ENCODE measurements at regions not wholly inside any gene's neighbourhood (a gene's known extent, or its start where the extent isn't known, plus 50 kb on each side); places are given as distances from the start of the nearest gene placed in this dataset.

DNA sequence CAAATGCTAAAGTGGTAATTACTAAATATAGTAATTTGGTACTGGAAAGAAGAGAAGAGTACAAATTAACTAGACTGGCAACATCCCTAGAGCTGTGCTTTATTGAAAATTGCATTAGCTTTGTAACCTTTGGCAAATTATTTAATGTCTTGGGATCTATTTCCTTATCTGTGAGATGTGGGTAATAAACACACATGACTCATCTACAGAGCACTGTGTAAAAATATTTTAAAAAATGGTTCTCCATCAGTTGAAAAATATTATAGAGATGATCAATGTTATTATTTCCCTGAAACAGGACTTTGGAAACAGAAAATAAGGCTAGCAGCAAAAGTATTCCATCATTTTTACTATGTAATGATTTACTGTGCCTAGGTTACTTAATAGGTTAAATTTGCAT is 1698.8 kb upstream of the CDH9 start:
- POLR2A ChIA-PET: no interaction called here
- no peak for DNase-seq
- H3K27me3 Mint-ChIP-seq: no peaks in the 10 kb centered on the region
- CTCF ChIA-PET: no interaction called here
- no peaks in the 10 kb centered on the region for H3K4me1 Mint-ChIP-seq (ENCODE audit: low read depth)
- no peaks in the 10 kb centered on the region for H3K36me3 Mint-ChIP-seq
- H3K27ac Mint-ChIP-seq: no peak overlapping the region
- peaks cover 12% of the 10 kb centered on the region for H3K9me3 Mint-ChIP-seq
- no peak overlapping the region for H3K4me3 Mint-ChIP-seq
- intact Hi-C loops (cut with micrococcal nuclease): no loop called here

DNA sequence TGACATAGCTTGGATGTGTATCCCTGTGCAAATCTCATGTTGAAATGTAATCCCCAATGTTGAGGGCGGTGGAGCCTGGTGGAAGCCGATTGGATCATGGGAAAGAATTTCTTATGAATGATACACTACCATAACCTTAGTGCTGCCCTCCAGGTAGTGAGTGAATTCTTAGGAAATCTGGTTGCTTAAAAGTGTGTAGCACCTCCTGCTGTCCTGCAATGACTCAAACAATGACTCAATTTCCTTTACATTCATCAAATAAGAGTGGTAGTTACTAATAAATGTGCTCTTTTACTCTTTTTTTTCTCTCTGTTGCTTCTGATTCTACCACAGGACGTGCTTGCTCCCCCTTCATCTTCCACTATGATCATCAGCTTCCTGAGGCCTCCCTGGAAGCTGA is 1696.0 kb upstream of the CDH9 start:
- intact Hi-C loops (cut with micrococcal nuclease): no loop called here
- CTCF ChIA-PET: no interaction called here
- Mint-ChIP-seq H3K9me3 (peaks cover 18% of the 10 kb centered on the region), H3K27ac (no peak overlapping the region), H3K4me3 (no peak overlapping the region), H3K4me1 (ENCODE audit: low read depth) (no peaks in the 10 kb centered on the region), H3K27me3 (no peaks in the 10 kb centered on the region), H3K36me3 (no peaks in the 10 kb centered on the region)
- POLR2A ChIA-PET: no interaction called here
- DNase-seq: no peak

DNA sequence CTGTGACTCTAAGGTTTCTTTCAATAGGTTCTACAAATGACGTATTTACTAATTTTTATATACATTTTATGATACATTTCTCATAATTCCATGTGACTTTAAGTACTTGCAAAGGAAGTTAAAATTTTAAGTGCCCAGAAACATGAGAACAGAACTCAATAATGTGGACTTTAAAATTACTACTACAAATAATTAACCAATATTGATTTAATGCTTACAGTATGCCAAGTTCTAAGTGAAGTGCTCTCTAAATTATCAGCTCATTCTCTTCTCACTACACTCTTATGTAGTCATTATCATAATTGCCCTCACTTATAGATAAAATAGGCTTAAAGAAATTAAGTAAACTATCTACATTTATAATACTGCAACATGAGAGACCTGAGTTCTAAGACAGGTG is 1690.7 kb upstream of the CDH9 start:
- Mint-ChIP-seq H3K27me3 (no peaks in the 10 kb centered on the region), H3K27ac (no peak overlapping the region), H3K36me3 (no peaks in the 10 kb centered on the region), H3K4me3 (no peak overlapping the region), H3K4me1 (ENCODE audit: low read depth) (no peaks in the 10 kb centered on the region), H3K9me3 (peaks cover 17% of the 10 kb centered on the region)
- ChIA-PET CTCF (no interaction called here), POLR2A (no interaction called here)
- no peak for DNase-seq
- intact Hi-C loops (cut with micrococcal nuclease): no loop called here

DNA sequence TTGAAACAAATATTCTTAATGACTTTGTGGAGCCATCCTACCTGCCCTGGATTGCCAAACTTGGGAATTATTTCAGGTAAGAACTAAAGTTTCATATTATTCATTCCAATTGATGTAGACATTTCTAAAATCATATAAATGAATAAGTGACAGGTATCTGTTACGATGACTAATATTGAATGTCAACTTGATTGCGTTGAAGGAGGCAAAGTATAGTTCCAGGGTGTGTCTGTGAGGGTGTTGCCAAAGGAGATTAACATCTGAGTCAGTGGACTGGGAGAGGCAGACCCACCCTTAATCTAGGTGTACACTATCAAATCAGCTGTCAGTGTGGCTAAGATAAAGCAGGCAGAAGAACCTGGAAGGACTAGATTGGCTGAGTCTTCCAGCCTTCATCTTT is 1688.4 kb upstream of the CDH9 start:
- intact Hi-C loops (cut with micrococcal nuclease): no loop called here
- DNase-seq: no peak
- Mint-ChIP-seq H3K4me3 (no peak overlapping the region), H3K4me1 (ENCODE audit: low read depth) (no peaks in the 10 kb centered on the region), H3K27ac (no peak overlapping the region), H3K9me3 (peaks cover 21% of the 10 kb centered on the region), H3K36me3 (no peaks in the 10 kb centered on the region), H3K27me3 (no peaks in the 10 kb centered on the region)
- ChIA-PET POLR2A (no interaction called here), CTCF (no interaction called here)

DNA sequence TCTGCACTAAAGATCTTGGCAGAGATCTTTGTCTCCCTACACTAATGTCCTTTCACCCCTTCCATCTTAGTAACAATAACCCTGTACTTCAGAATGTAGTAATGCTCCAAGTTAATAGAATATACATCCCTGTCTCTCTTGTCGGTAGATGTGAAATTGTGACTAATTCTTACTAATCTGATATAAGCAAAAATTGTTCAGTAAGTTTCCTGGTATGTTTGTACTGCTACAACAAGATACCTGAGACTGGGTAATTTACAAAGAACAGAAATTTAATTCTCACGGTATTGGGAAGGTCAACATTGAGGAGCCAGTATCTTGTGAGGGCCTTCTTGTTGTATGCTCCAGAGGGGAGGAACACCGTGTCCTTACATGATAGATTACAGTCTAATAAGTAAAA is 1686.6 kb upstream of the CDH9 start:
- ChIA-PET POLR2A (no interaction called here), CTCF (no interaction called here)
- peaks cover 17% of the 10 kb centered on the region for H3K9me3 Mint-ChIP-seq
- no peaks in the 10 kb centered on the region for H3K4me1 Mint-ChIP-seq (ENCODE audit: low read depth)
- no peaks in the 10 kb centered on the region for H3K27me3 Mint-ChIP-seq
- no peak overlapping the region for H3K27ac Mint-ChIP-seq
- H3K4me3 Mint-ChIP-seq: no peak overlapping the region
- DNase-seq: no peak
- H3K36me3 Mint-ChIP-seq: no peaks in the 10 kb centered on the region
- intact Hi-C loops (cut with micrococcal nuclease): no loop called here

DNA sequence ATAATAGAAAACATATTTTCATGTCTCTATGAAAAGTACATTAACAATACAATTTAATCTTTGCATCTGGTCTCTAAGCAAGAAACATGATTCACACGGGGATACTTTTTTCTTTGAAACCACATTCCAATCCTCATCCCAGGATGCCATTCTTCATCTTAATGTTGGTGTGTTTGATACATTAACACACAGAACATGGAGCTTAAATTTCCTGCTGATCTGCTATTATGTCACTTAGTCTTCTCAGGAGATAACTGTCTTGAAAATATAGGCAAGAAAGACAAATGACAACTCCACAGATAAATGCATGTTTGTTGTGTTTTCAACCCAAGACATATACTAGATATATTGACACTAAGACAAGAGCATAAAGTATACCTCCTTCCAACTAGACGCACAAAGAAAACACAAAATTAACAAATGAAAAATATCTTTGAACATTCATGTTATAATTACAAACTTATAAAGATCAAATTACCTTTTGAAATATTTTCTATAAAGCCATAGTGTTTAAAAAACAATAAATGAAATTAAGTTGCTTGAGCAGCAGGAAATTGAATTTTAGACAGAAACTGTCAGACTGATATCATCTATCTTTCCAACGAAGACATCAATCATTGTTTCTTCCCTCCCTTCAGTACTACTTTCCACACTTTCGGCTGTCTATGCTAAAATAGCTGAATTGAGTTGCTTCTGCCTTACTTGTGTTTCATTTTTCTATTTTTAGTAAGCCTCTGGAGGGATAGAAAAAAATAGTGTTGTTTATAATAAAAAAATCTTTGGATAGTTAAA is 1676.7 kb upstream of the CDH9 start:
- DNase-seq: no peak
- H3K27ac Mint-ChIP-seq: no peak overlapping the region
- no peaks in the 10 kb centered on the region for H3K27me3 Mint-ChIP-seq
- no peaks in the 10 kb centered on the region for H3K36me3 Mint-ChIP-seq
- intact Hi-C loops (cut with micrococcal nuclease): no loop called here
- H3K9me3 Mint-ChIP-seq: peaks cover 4% of the 10 kb centered on the region
- CTCF ChIA-PET: no interaction called here
- no peak overlapping the region for H3K4me3 Mint-ChIP-seq
- H3K4me1 Mint-ChIP-seq (ENCODE audit: low read depth): no peaks in the 10 kb centered on the region
- POLR2A ChIA-PET: no interaction called here

DNA sequence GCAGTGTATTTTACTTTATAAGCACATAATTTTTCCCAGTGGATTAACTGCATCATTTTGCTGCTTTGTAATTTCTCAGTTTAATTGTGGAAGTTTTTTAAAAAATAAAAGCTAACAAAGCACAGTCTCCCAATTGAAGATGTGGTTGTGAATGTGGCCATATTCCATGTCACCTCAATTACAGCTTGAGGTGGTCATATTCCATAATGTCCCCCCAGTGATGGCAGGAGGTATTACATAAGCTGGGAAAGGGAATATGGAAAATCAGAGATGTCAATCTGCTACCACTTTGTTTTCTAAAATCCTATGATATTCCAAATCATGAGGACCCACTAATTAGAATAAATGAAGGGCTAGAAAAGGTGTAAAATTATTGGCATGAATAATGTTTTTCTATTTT is 1672.0 kb upstream of the CDH9 start:
- no peaks in the 10 kb centered on the region for H3K36me3 Mint-ChIP-seq
- DNase-seq: no peak
- no peak overlapping the region for H3K27ac Mint-ChIP-seq
- H3K4me3 Mint-ChIP-seq: no peak overlapping the region
- peaks cover 12% of the 10 kb centered on the region for H3K9me3 Mint-ChIP-seq
- intact Hi-C loops (cut with micrococcal nuclease): no loop called here
- no peaks in the 10 kb centered on the region for H3K27me3 Mint-ChIP-seq
- ChIA-PET CTCF (no interaction called here), POLR2A (no interaction called here)
- H3K4me1 Mint-ChIP-seq (ENCODE audit: low read depth): no peaks in the 10 kb centered on the region

DNA sequence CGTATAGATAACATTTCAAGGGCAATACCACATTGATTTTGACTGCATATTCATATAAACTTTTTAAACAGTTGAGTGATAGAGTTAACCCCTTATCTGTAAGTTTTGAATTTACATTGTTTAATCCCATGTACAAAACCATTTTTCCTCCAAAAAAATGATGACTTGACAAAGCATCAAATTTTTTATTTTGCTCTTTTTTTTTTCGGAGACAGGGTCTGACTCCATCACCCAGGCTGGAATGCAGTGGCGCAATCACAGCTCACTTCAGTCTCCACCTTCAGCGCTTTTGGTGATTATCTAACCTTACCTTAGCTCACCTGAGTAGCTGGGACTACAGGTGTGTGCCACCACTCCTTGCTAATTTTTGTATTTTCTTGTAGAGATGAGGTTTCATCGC is 1670.1 kb upstream of the CDH9 start:
- Mint-ChIP-seq H3K4me1 (ENCODE audit: low read depth) (no peaks in the 10 kb centered on the region), H3K4me3 (no peak overlapping the region), H3K9me3 (peaks cover 14% of the 10 kb centered on the region), H3K27me3 (no peaks in the 10 kb centered on the region), H3K36me3 (no peaks in the 10 kb centered on the region), H3K27ac (no peak overlapping the region)
- POLR2A ChIA-PET: no interaction called here
- CTCF ChIA-PET: no interaction called here
- intact Hi-C loops (cut with micrococcal nuclease): no loop called here
- no peak for DNase-seq

DNA sequence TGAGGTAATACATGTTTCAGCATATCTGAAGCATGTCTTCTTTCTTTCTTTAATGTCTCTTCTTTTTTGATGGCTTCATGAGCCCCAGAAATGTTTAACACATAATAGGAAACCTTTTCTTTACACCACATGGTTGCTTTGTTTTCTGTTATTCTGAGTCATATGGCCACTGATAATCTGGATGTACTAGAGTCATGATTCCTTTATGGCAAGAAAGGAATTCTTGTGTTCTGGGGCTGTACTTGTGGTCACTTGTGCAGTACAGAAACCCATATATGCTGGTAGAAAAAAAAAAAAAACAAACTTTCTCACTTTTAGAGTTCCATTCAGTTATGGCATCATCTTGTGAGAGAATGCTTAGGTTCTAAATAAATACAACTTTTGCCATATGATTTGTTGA is 1669.3 kb upstream of the CDH9 start:
- no peak for DNase-seq
- POLR2A ChIA-PET: no interaction called here
- Mint-ChIP-seq H3K9me3 (peaks cover 14% of the 10 kb centered on the region), H3K4me3 (no peak overlapping the region), H3K27ac (no peak overlapping the region), H3K36me3 (no peaks in the 10 kb centered on the region), H3K27me3 (no peaks in the 10 kb centered on the region), H3K4me1 (ENCODE audit: low read depth) (no peaks in the 10 kb centered on the region)
- CTCF ChIA-PET: no interaction called here
- intact Hi-C loops (cut with micrococcal nuclease): no loop called here

DNA sequence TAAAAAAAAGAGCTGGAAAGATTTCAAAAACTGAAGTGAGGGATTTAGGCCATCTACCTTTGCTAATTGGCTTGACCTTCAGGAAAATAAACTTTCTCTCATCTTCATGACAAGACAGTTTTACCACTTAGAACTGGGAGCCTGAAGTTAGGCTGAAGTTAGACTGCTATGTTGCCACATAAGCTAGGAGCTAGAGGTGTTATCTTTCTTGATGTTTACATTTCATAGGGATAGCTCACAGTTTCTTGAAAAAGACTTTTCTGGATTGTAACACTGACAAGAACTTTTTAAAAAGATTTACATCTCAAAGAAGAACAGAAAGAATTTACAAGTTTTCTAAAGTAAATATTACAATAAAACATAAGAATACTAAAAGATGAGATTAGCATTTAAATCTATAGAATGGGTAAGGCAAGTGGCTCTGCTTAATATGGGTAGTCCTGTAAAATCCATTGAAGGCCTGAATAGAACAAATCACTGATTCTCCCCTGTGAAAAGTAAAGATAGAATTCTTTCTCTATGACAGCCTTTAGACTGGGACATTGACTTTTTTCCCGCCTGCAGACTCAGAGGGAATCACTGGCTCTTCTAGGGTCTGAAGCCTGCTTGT is 1665.4 kb upstream of the CDH9 start:
- Mint-ChIP-seq H3K27me3 (no peaks in the 10 kb centered on the region), H3K4me1 (ENCODE audit: low read depth) (no peaks in the 10 kb centered on the region), H3K9me3 (peaks cover 27% of the 10 kb centered on the region), H3K27ac (no peak overlapping the region), H3K4me3 (no peak overlapping the region), H3K36me3 (no peaks in the 10 kb centered on the region)
- POLR2A ChIA-PET: no interaction called here
- intact Hi-C loops (cut with micrococcal nuclease): no loop called here
- no peak for DNase-seq
- CTCF ChIA-PET: no interaction called here

DNA sequence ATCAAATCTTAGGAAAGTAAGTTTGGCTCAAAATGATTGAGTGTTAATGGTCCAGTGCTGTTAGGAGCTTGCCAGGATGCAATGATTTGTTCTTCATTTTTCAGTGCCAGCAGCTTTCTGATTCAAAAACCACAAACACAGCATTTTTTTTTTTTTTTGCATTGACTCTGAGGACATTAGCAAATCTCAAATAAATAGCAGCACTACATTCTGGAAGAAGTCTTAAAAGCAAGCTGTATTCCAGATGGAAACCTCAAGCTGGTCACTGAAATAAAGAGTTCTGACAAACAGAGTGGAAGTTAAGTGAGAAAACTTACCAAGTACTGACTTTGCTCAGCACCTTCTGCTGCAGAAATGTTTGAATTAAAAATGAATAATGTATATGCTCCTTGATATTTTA is 1653.1 kb upstream of the CDH9 start:
- H3K27me3 Mint-ChIP-seq: no peaks in the 10 kb centered on the region
- CTCF ChIA-PET: no interaction called here
- no peak overlapping the region for H3K27ac Mint-ChIP-seq

DNA sequence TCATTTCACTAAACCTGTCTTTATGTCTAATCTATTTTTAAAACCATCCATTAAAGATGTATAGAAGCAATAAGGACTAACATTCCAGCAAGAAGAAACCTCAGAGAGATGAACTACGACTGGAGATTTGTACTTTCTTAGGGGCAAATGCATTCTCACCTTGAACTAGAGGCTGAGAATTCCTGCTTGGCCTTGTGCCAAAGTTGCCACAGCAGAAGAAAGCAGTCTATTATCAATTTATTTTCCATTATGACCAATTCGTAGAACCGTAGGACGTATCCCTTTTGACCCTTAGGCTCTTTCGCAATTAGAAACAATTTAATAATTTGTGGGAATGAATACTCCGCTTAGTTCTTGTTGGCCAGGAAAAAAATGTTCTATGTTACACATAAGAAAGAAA is 1647.4 kb upstream of the CDH9 start:
- ChIA-PET POLR2A (no interaction called here), CTCF (no interaction called here)
- intact Hi-C loops (cut with micrococcal nuclease): no loop called here
- Mint-ChIP-seq H3K4me1 (ENCODE audit: low read depth) (no peaks in the 10 kb centered on the region), H3K27ac (no peak overlapping the region), H3K9me3 (peaks cover 8% of the 10 kb centered on the region), H3K4me3 (no peak overlapping the region), H3K27me3 (no peaks in the 10 kb centered on the region), H3K36me3 (no peaks in the 10 kb centered on the region)
- no peak for DNase-seq

More for the DNA sequence above, 1653.1 kb upstream of the CDH9 start:
- Mint-ChIP-seq H3K4me3 (no peak overlapping the region), H3K4me1 (ENCODE audit: low read depth) (no peaks in the 10 kb centered on the region), H3K9me3 (peaks cover 3% of the 10 kb centered on the region), H3K36me3 (no peaks in the 10 kb centered on the region)
- POLR2A ChIA-PET: interaction anchor here (0.6 kb wide), 1 partner anchor 995 kb away, joined by 3 read pairs; no protein-coding TSS in a partner anchor
- intact Hi-C loops (cut with micrococcal nuclease): no loop called here
- no peak for DNase-seq

DNA sequence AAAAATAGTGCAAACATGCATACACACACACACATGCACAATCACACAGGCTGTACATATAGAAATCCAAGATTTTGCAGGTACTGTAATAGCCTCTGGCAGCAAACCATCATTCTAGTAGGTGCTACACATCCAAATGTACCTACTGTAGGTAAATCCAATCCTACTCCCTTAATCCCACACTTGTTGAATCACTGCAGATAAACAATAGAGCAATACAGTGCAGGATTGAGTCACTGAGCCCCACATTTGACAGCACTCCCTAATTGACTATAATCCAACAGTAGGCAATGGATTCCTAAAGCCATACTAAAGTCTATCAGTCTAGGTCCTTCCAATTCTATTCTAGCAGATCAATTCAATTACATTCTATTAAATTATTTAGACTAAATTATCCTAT is 1640.5 kb upstream of the CDH9 start:
- ChIA-PET CTCF (no interaction called here), POLR2A (no interaction called here)
- no peaks in the 10 kb centered on the region for H3K36me3 Mint-ChIP-seq
- H3K27ac Mint-ChIP-seq: no peak overlapping the region
- H3K4me3 Mint-ChIP-seq: no peak overlapping the region
- H3K4me1 Mint-ChIP-seq (ENCODE audit: low read depth): no peaks in the 10 kb centered on the region
- H3K27me3 Mint-ChIP-seq: no peaks in the 10 kb centered on the region
- intact Hi-C loops (cut with micrococcal nuclease): no loop called here
- no peak for DNase-seq
- peaks cover 7% of the 10 kb centered on the region for H3K9me3 Mint-ChIP-seq

Measured in activated CD4-positive, alpha-beta memory T cell treated with anti-CD3 and anti-CD28 coated beads for 36 hours (primary cell).